Lower leg skin (tissue), 3 donors: ENCODE measurements at regions not wholly inside any gene's neighbourhood (a gene's known extent, or its start where the extent isn't known, plus 50 kb on each side); places are given as distances from the start of the nearest gene placed in this dataset.

ENCODE experiments used
- CTCF ChIP-seq, 3 donors: fragments of 450-650 bp; IDR thresholded peaks; one replicate each; pipeline ENCODE4 v1.5.1; 2016; ENCODE audit warnings: antibody characterized with exemption in 3 of 3, mild to moderate bottlenecking in 3 of 3, moderate library complexity in 2 of 3
- POLR2A ChIP-seq, 2 donors: fragments of 450-650 bp; IDR thresholded peaks; one replicate each; pipeline ENCODE4 v1.6.1; 2016 to 2017; ENCODE audit warnings: antibody characterized with exemption in 2 of 2, mild to moderate bottlenecking in 1 of 2, moderate library complexity in 1 of 2

- TF ChIP-seq CTCF (IDR thresholded peaks at IDR 0.05): no peak
- no peak for TF ChIP-seq POLR2A (IDR thresholded peaks at IDR 0.05)
Observed at GRCh38 chr2:78009289-78009688, 487.1 kb upstream of the LRRTM4 start.
